ENCODE measurements at regions not wholly inside any gene's neighbourhood (a gene's known extent, or its start where the extent isn't known, plus 50 kb on each side); places are given as distances from the start of the nearest gene placed in this dataset.
"Not testable (repeated sequence)": the region's sequence is repeated elsewhere in the genome, so short reads cannot be mapped to it uniquely, and the experiment has no call there.

DNA sequence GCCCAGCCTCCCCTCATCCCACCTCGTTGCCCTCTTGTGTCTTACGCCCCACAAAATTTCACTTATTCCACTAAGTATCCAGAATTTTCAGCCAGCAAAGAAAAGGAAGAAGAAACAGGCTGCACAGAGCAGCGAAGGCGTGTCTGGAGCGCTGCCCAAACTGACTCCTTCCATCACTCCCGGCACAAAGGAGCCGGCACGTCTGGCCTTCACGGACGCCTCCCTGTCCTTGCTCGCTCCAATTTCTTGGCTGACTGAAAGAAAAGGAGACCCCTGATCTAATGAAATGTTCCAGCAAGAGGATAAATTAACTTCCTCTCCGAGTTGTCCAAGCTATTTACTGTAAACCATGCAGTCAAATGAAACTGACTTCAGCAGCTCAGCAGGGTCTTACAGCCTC, 152.3 kb upstream of the CDH4 start:
- ATAC-seq (no peak), DNase-seq (no peak)
- Histone ChIP-seq H3K27me3 (ENCODE audit: low read length) (no peaks in the 10 kb centered on the region), H3K79me2 (ENCODE audit: low read length) (no peaks in the 10 kb centered on the region), H3K4me1 (ENCODE audit: insufficient read depth, low read length) (no peaks in the 10 kb centered on the region), H3K4me2 (ENCODE audit: low read length) (no peak overlapping the region), H3K36me3 (ENCODE audit: low read depth, low read length) (no peaks in the 10 kb centered on the region), H2AFZ (ENCODE audit: low read length) (no peak overlapping the region), H3K9ac (ENCODE audit: low read length) (no peak overlapping the region), H3K9me2 (replicated peaks; ENCODE audit: low read length) (no peaks in the 10 kb centered on the region), H3K4me3 (ENCODE audit: low read length) (no peak overlapping the region), H3F3A (ENCODE audit: low read length, unreplicated experiment) (no peaks in the 10 kb centered on the region), H3K27ac (ENCODE audit: low read length) (no peak overlapping the region), H4K20me1 (ENCODE audit: low read length) (no peaks in the 10 kb centered on the region), H3K9me3 (ENCODE audit: low read length) (0 out of 2 replicates have a peak, but pooled peaks cover 8% of the 10 kb centered on the region)
- POLR2A ChIA-PET (ENCODE audit: unreplicated experiment): no interaction called here
- no TSS peak for BruUV-seq (replicated peaks)
- CTCF ChIA-PET: no interaction called here
- no peak for TF ChIP-seq EZH2phosphoT487 (IDR thresholded peaks at IDR 0.05; ENCODE audit: borderline replicate concordance, low read length)
- intact Hi-C loops (cut with micrococcal nuclease): no loop called here

DNA sequence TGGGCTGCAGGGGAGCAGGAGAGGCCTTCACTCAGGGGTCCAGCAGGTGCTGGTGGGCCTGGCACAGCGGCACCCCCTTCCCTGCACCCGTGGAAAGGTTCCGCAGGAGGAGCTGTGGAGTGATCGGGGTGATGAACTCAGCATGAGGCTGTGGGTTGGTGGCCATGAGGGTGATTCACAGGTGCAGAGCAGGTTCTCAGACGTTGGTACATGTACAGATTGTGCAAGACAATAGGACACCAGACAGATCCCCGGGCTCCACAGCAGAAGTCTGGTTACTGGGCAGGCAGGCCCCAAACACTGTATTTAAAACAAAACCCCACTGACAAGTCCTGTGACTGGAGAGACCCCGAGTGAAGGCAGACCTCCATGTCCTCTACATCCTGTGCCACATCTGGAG, 151.6 kb upstream of the CDH4 start:
- Histone ChIP-seq H3K27ac (ENCODE audit: low read length) (no peak overlapping the region), H2AFZ (ENCODE audit: low read length) (no peak overlapping the region), H3K27me3 (ENCODE audit: low read length) (no peaks in the 10 kb centered on the region), H3K4me1 (ENCODE audit: insufficient read depth, low read length) (no peaks in the 10 kb centered on the region), H3K9ac (ENCODE audit: low read length) (no peak overlapping the region), H3K79me2 (ENCODE audit: low read length) (no peaks in the 10 kb centered on the region), H4K20me1 (ENCODE audit: low read length) (no peaks in the 10 kb centered on the region), H3K4me3 (ENCODE audit: low read length) (no peak overlapping the region), H3K36me3 (ENCODE audit: low read depth, low read length) (no peaks in the 10 kb centered on the region), H3K4me2 (ENCODE audit: low read length) (no peak overlapping the region), H3F3A (ENCODE audit: low read length, unreplicated experiment) (no peaks in the 10 kb centered on the region), H3K9me3 (ENCODE audit: low read length) (0 out of 2 replicates have a peak, but pooled peaks cover 8% of the 10 kb centered on the region), H3K9me2 (replicated peaks; ENCODE audit: low read length) (no peaks in the 10 kb centered on the region)
- TF ChIP-seq EZH2 (IDR thresholded peaks at IDR 0.05; ENCODE audit: low read length, unreplicated experiment) (no peak), EZH2phosphoT487 (IDR thresholded peaks at IDR 0.05; ENCODE audit: borderline replicate concordance, low read length) (no peak)
- TF ChIP-seq, protein P1, sequence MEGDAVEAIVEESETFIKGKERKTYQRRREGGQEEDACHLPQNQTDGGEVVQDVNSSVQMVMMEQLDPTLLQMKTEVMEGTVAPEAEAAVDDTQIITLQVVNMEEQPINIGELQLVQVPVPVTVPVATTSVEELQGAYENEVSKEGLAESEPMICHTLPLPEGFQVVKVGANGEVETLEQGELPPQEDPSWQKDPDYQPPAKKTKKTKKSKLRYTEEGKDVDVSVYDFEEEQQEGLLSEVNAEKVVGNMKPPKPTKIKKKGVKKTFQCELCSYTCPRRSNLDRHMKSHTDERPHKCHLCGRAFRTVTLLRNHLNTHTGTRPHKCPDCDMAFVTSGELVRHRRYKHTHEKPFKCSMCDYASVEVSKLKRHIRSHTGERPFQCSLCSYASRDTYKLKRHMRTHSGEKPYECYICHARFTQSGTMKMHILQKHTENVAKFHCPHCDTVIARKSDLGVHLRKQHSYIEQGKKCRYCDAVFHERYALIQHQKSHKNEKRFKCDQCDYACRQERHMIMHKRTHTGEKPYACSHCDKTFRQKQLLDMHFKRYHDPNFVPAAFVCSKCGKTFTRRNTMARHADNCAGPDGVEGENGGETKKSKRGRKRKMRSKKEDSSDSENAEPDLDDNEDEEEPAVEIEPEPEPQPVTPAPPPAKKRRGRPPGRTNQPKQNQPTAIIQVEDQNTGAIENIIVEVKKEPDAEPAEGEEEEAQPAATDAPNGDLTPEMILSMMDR (conservative IDR thresholded peaks at IDR 0.05; ENCODE audit: low read depth, low read length): no peak
- ChIA-PET POLR2A (ENCODE audit: unreplicated experiment) (no interaction called here), CTCF (no interaction called here)
- no TSS peak for BruUV-seq (replicated peaks)
- DNase-seq (no peak), ATAC-seq (no peak)
- intact Hi-C loops (cut with micrococcal nuclease): no loop called here

DNA sequence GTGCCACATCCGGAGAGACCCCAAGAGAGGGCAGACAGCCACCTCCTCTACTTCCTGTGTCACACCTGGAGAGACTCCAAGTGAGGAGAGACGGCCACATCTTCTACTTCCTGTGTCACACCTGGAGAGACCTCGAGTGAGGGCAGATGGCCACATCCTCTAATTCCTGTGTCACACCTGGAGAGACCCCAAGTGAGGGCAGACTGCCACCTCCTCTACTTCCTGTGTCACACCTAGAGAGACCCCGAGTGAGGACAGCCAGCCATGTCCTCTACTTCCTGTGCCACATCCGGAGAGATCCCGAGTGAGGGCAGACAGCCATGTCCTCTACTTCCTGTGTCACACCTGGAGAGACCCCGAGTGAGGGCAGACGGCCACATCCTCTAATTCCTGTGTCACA, 150.7 kb upstream of the CDH4 start:
- H3K9ac ChIP-seq (ENCODE audit: low read length); H3F3A ChIP-seq (ENCODE audit: low read length, unreplicated experiment); H2AFZ ChIP-seq (ENCODE audit: low read length); BruUV-seq (replicated peaks); H3K36me3 ChIP-seq (ENCODE audit: low read depth, low read length); H3K79me2 ChIP-seq (ENCODE audit: low read length); H3K4me3 ChIP-seq (ENCODE audit: low read length); H4K20me1 ChIP-seq (ENCODE audit: low read length); H3K9me3 ChIP-seq (ENCODE audit: low read length); ATAC-seq; CTCF ChIA-PET; intact Hi-C loops (cut with micrococcal nuclease); POLR2A ChIA-PET (ENCODE audit: unreplicated experiment); H3K27me3 ChIP-seq (ENCODE audit: low read length); H3K27ac ChIP-seq (ENCODE audit: low read length); DNase-seq; H3K4me1 ChIP-seq (ENCODE audit: insufficient read depth, low read length); H3K4me2 ChIP-seq (ENCODE audit: low read length); H3K9me2 ChIP-seq (replicated peaks; ENCODE audit: low read length): not testable (repeated sequence)

DNA sequence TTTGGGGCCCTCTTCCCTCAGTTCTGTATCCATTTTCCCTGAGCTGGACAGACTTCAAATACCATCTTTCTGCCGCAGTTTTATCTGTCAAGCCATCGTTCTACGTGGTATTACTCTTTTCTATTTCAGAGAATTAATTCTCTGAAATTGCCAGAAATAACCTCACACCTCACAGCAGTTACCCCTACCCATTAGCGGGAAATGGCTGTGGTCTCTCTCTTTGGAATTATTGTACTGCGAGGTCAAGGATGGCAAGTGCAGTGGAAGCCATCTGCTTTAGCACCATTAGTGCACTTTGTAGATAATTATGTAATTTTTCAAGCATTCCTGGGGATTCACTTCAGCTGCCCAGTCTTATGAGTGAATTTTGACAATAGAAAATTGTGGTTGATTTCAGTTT, 147.8 kb upstream of the CDH4 start:
- H3K9ac ChIP-seq (ENCODE audit: low read length): no peak overlapping the region
- H3K27ac ChIP-seq (ENCODE audit: low read length): no peak overlapping the region
- H3K27me3 ChIP-seq (ENCODE audit: low read length): no peaks in the 10 kb centered on the region
- H3K4me1 ChIP-seq (ENCODE audit: insufficient read depth, low read length): no peaks in the 10 kb centered on the region
- no peaks in the 10 kb centered on the region for H3K36me3 ChIP-seq (ENCODE audit: low read depth, low read length)
- no peak overlapping the region for H3K4me3 ChIP-seq (ENCODE audit: low read length)
- H3F3A ChIP-seq (ENCODE audit: low read length, unreplicated experiment): no peaks in the 10 kb centered on the region
- ChIA-PET POLR2A (ENCODE audit: unreplicated experiment) (no interaction called here), CTCF (no interaction called here)
- intact Hi-C loops (cut with micrococcal nuclease): no loop called here
- BruUV-seq (replicated peaks): no TSS peak
- TF ChIP-seq EZH2 (IDR thresholded peaks at IDR 0.05; ENCODE audit: low read length, unreplicated experiment): no peak
- TF ChIP-seq EZH2phosphoT487 (IDR thresholded peaks at IDR 0.05; ENCODE audit: borderline replicate concordance, low read length): no peak
- TF ChIP-seq, protein P1 (conservative IDR thresholded peaks at IDR 0.05; ENCODE audit: low read depth, low read length): no peak
- no peaks in the 10 kb centered on the region for H3K9me2 ChIP-seq (replicated peaks; ENCODE audit: low read length)
- no peaks in the 10 kb centered on the region for H3K79me2 ChIP-seq (ENCODE audit: low read length)
- H3K4me2 ChIP-seq (ENCODE audit: low read length): no peak overlapping the region
- H4K20me1 ChIP-seq (ENCODE audit: low read length): no peaks in the 10 kb centered on the region
- no peak overlapping the region for H2AFZ ChIP-seq (ENCODE audit: low read length)
- no peak for DNase-seq
- ATAC-seq: no peak
- no peaks in the 10 kb centered on the region for H3K9me3 ChIP-seq (ENCODE audit: low read length)
